Fibroblast of mammary gland (primary cell): ENCODE measurements at regions not wholly inside any gene's neighbourhood (a gene's known extent, or its start where the extent isn't known, plus 50 kb on each side); places are given as distances from the start of the nearest gene placed in this dataset.
"Not testable (repeated sequence)": the region's sequence is repeated elsewhere in the genome, so short reads cannot be mapped to it uniquely, and the experiment has no call there.

ENCODE experiments used
- DNase-seq: peaks from one replicate; pipeline ENCODE4 v3.0.0-alpha.2; 2010; ENCODE audit warnings: low read depth
- H3K4me3 ChIP-seq: 2 replicates; pipeline ENCODE4 v1.5.1; 2011; ENCODE audit warnings: low read depth, mild to moderate bottlenecking, low read length, moderate library complexity; ENCODE audit not compliant: control insufficient read depth
- CTCF ChIP-seq: conservative IDR thresholded peaks from 2 replicates; pipeline ENCODE4 v1.5.1; 2011; ENCODE audit warnings: low read depth, low read length, inconsistent platforms; ENCODE audit not compliant: control insufficient read depth, insufficient read depth

GRCh38 chr10:128579901-128580300 is 453.7 kb upstream of the MKI67 start:
- DNase-seq, result no peak
- no peak for TF ChIP-seq CTCF
- H3K4me3 ChIP-seq, result no peak overlapping the region

- DNase-seq, H3K4me3 ChIP-seq: not testable (repeated sequence)
Observed at GRCh38 chr10:128583125-128583524, 456.9 kb upstream of the MKI67 start.

GRCh38 chr10:128586599-128586998 is 460.4 kb upstream of the MKI67 start:
- H3K4me3 ChIP-seq, DNase-seq: not testable (repeated sequence)

GRCh38 chr10:128587689-128588088 is 461.5 kb upstream of the MKI67 start:
- TF ChIP-seq CTCF, result no peak
- DNase-seq, result no peak
- no peak overlapping the region for H3K4me3 ChIP-seq

- no peak for DNase-seq
- no peak overlapping the region for H3K4me3 ChIP-seq
- no peak for TF ChIP-seq CTCF
Observed at GRCh38 chr10:128588402-128588801, 462.2 kb upstream of the MKI67 start.

- TF ChIP-seq CTCF, result no peak
- no peak overlapping the region for H3K4me3 ChIP-seq
- DNase-seq, result no peak
Observed at GRCh38 chr10:128594688-128595087, 468.5 kb upstream of the MKI67 start.

GRCh38 chr10:128596906-128597305 is 470.7 kb upstream of the MKI67 start:
- no peak overlapping the region for H3K4me3 ChIP-seq
- TF ChIP-seq CTCF, result no peak
- DNase-seq, result no peak

- no peak for TF ChIP-seq CTCF
- DNase-seq, result no peak
- H3K4me3 ChIP-seq, result no peak overlapping the region
Observed at GRCh38 chr10:128599030-128599429, 472.8 kb upstream of the MKI67 start.
